Muscle of leg (tissue), 3 donors: ENCODE measurements at regions not wholly inside any gene's neighbourhood (a gene's known extent, or its start where the extent isn't known, plus 50 kb on each side); places are given as distances from the start of the nearest gene placed in this dataset.
A peak's percentile ranks its signal among the peaks of the same experiment; 100 is the strongest.

Experiments used
- DNase-seq: peaks from one replicate; pipeline ENCODE4 v3.0.0; 2013
- H3K27ac ChIP-seq: one replicate; pipeline ENCODE4 v1.5.1; 2013; ENCODE audit warnings: mild to moderate bottlenecking, low read length, control low read depth
- H3K27me3 ChIP-seq: one replicate; pipeline ENCODE4 v1.6.1; 2013; ENCODE audit warnings: low read length; ENCODE audit not compliant: control insufficient read depth, insufficient read depth
- H3K36me3 ChIP-seq: one replicate; pipeline ENCODE4 v1.6.1; 2013; ENCODE audit warnings: low read length; ENCODE audit not compliant: control insufficient read depth, insufficient read depth
- H3K4me1 ChIP-seq: one replicate; pipeline ENCODE4 v1.6.1; 2013; ENCODE audit warnings: low read length; ENCODE audit not compliant: control insufficient read depth, insufficient read depth
- H3K4me3 ChIP-seq: one replicate; pipeline ENCODE4 v1.5.1; 2013; ENCODE audit warnings: low read length, control low read depth
- H3K9me3 ChIP-seq: replicated peaks from 2 replicates; pipeline ENCODE4 v1.6.1; 2013; ENCODE audit warnings: low read depth, low read length; ENCODE audit not compliant: control insufficient read depth
- WGBS: methylation state at CpG from one replicate; pipeline ENCODE4 v1.1.5; 2013; ENCODE audit warnings: missing lambda C conversion rate; ENCODE audit not compliant: insufficient coverage; 5-methylcytosine and 5-hydroxymethylcytosine counted together

DNA sequence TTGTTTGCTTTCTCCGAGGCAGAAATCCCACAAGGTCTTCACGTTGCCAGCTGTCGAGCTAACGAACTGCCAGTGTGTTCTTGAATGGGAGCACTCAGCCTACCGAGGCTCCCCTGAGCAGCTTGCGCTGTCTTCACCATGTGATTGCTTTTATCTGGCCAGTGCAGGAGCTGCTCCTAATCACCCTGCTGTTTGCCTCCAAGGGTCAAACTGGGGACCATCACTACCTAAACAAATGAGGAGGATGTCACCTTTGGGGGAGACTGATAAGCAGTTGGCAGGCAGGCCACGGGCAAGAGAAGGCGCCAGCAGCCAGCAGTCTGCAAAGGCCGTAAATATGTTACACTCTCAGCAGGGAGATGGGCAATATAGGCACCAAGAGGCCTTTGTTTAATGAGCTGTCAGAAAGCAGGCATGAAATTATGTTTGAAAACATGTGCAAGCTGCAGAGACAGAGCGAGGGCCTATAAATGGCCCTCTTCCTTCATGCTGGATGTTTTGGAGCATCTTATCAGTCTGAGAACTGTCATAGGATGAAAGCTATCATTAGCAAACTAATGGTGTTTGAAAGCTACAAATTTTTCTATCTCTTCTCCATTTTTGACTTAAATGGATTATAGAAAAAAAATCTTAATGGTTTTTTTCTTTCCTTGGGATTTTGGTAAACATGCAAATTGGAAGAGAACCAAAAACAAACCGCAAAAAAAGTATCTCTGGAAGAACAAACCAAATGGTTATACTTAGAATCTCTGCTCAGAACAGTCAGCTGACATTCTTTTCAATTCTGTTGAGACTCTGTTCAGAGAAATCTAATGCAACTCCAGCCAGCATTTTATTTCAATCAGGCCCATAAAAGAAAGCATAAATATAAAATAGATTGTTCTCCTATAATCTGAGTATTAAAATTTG is 267.3 kb upstream of the NPVF start:
- Histone ChIP-seq H3K4me3 (no peak overlapping the region), H3K36me3 (no peaks in the 10 kb centered on the region), H3K27me3 (no peaks in the 10 kb centered on the region), H3K9me3 (no peaks in the 10 kb centered on the region), H3K27ac (peak overlapping the region; percentile 47), H3K4me1 (peaks cover 16% of the 10 kb centered on the region)
- DNase-seq: peak; percentile 82
- 22% methylated on average over 10 of the region's 11 CpGs for WGBS

GRCh38 chr7:25496476-25497368 is 268.4 kb upstream of the NPVF start:
- DNase-seq: peak; percentile 71
- H3K36me3 ChIP-seq: no peaks in the 10 kb centered on the region
- H3K4me3 ChIP-seq: no peak overlapping the region
- H3K27ac ChIP-seq: peak overlapping the region; percentile 56
- no peaks in the 10 kb centered on the region for H3K9me3 ChIP-seq
- peaks cover 16% of the 10 kb centered on the region for H3K4me1 ChIP-seq
- WGBS: 51% methylated on average over 10 of the region's 11 CpGs
- H3K27me3 ChIP-seq: no peaks in the 10 kb centered on the region

GRCh38 chr7:25500393-25500921 is 272.2 kb upstream of the NPVF start:
- Histone ChIP-seq H3K4me3 (no peak overlapping the region), H3K4me1 (peaks cover 8% of the 10 kb centered on the region)

DNA sequence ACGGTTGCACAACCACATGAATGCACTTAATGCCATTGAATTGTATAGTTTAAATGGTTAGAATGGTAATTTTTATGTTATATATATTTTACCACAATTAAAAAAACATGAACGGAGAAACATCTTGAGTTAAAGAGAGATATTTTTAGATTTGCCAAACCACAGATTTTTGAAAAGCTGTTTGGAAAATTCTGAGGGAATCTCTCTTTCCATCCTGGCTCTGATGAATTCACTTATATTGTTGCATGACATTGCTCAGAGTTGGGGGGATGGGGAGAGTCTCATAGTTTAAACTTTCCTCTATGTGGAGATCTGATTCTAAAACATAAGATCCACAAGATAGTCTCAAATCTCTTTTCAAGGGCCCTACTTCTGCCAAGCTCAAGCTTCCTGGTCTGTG is 275.0 kb upstream of the NPVF start:
- Histone ChIP-seq H3K9me3 (no peaks in the 10 kb centered on the region), H3K4me1 (no peaks in the 10 kb centered on the region), H3K36me3 (no peaks in the 10 kb centered on the region), H3K27me3 (no peaks in the 10 kb centered on the region), H3K4me3 (no peak overlapping the region), H3K27ac (peak overlapping the region; percentile 6)
- DNase-seq: peak; percentile 86
- WGBS: no CpG with 5 or more reads among the region's 2 CpGs

More at GRCh38 chr7:25500393-25500921, 272.2 kb upstream of the NPVF start:
- DNase-seq: peak; percentile 33
- Histone ChIP-seq H3K27me3 (no peaks in the 10 kb centered on the region), H3K9me3 (no peaks in the 10 kb centered on the region), H3K36me3 (no peaks in the 10 kb centered on the region), H3K27ac (no peak overlapping the region)
- no CpG with 5 or more reads among the region's 4 CpGs for WGBS

GRCh38 chr7:25512061-25512687 is 283.9 kb upstream of the NPVF start:
- Histone ChIP-seq H3K27ac (no peak overlapping the region), H3K4me1 (no peaks in the 10 kb centered on the region), H3K27me3 (no peaks in the 10 kb centered on the region), H3K36me3 (no peaks in the 10 kb centered on the region), H3K4me3 (no peak overlapping the region), H3K9me3 (no peaks in the 10 kb centered on the region)
- no CpG with 5 or more reads among the region's 5 CpGs for WGBS
- no peak for DNase-seq

DNA sequence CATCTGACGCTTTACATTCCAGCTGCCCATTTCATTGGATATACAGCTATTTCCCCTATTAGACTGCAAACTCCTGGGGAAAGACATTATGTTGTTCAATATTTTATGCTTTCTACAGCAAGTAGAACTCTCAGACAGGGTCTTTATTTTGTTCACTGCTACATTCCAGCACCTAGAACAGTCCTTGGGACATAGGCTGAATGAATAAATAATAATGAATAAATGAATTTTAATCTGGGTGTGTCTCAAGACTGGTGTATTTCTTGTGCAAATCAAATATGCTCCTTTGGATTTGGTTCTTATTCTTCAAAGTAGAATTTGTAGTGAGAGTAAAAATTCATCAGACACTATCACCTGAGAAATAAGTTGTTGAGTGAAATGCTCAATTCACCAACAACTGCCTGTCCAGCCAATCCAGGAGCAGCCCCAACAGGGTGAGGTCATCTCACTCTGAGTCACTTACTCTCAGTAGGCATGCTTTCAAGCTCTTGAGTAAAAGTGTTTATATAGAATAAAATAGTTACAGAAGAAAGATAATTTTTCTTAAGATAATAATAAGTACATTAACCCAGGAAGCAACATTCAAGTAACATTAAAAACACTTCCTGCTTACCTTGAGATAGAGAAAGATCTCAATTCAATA is 287.5 kb upstream of the NPVF start:
- no peaks in the 10 kb centered on the region for H3K4me1 ChIP-seq
- no peaks in the 10 kb centered on the region for H3K27me3 ChIP-seq
- no peak overlapping the region for H3K4me3 ChIP-seq
- DNase-seq: no peak
- no CpG with 5 or more reads among the region's 1 CpG for WGBS
- no peak overlapping the region for H3K27ac ChIP-seq
- H3K9me3 ChIP-seq: no peaks in the 10 kb centered on the region
- H3K36me3 ChIP-seq: no peaks in the 10 kb centered on the region

GRCh38 chr7:25517906-25518305 is 289.6 kb upstream of the NPVF start:
- Histone ChIP-seq H3K4me3 (no peak overlapping the region), H3K36me3 (no peaks in the 10 kb centered on the region), H3K4me1 (no peaks in the 10 kb centered on the region), H3K27ac (no peak overlapping the region), H3K27me3 (peaks cover 3% of the 10 kb centered on the region), H3K9me3 (no peaks in the 10 kb centered on the region)
- 100% methylated on average over 1 of the region's 2 CpGs for WGBS
- no peak for DNase-seq

GRCh38 chr7:25520017-25520416 is 291.7 kb upstream of the NPVF start:
- H3K27me3 ChIP-seq: peaks cover 3% of the 10 kb centered on the region
- peak; percentile 10 for DNase-seq
- no peaks in the 10 kb centered on the region for H3K4me1 ChIP-seq
- H3K27ac ChIP-seq: no peak overlapping the region
- H3K4me3 ChIP-seq: no peak overlapping the region
- 35% methylated on average over 3 of the region's 5 CpGs for WGBS
- no peaks in the 10 kb centered on the region for H3K9me3 ChIP-seq
- no peaks in the 10 kb centered on the region for H3K36me3 ChIP-seq

GRCh38 chr7:25520516-25520915 is 292.2 kb upstream of the NPVF start:
- peaks cover 3% of the 10 kb centered on the region for H3K27me3 ChIP-seq
- no peak overlapping the region for H3K4me3 ChIP-seq
- no peak overlapping the region for H3K27ac ChIP-seq
- DNase-seq: no peak
- H3K4me1 ChIP-seq: no peaks in the 10 kb centered on the region
- WGBS: 96% methylated on average over 3 of the region's 6 CpGs
- H3K9me3 ChIP-seq: no peaks in the 10 kb centered on the region
- H3K36me3 ChIP-seq: no peaks in the 10 kb centered on the region
